GM19468 (cell line): ENCODE measurements at regions not wholly inside any gene's neighbourhood (a gene's known extent, or its start where the extent isn't known, plus 50 kb on each side); places are given as distances from the start of the nearest gene placed in this dataset.
"Not testable (repeated sequence)": the region's sequence is repeated elsewhere in the genome, so short reads cannot be mapped to it uniquely, and the experiment has no call there.

Experiments used
- ATAC-seq: cut with Tn5 transposase; IDR thresholded peaks from one replicate; pipeline ENCODE4 v1.9.1; 2021; ENCODE audit warnings: mild to moderate bottlenecking, moderate library complexity, moderate number of reproducible peaks; ENCODE audit not compliant: unreplicated experiment; ENCODE audit errors: extremely low read depth

DNA sequence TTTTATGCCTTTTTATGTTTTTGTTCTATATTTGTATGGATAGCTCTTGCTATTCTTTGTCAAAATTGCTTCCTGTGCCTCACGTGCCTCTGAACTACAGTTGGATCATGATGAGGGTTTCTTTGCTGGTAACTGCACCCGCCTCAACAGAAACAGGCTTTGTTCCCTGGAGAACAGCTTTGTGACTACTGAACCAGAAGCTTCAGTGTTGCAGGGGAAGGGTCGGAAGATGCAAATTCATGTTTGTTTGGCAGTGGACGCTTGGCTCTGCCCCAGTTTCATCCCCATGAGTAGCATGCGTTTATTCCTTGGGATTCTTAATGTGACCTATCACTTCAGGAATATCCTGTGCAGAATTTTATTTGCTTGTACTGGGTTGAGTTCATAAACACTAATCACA, 959.1 kb upstream of the WWC1 start:
- ATAC-seq: no peak

DNA sequence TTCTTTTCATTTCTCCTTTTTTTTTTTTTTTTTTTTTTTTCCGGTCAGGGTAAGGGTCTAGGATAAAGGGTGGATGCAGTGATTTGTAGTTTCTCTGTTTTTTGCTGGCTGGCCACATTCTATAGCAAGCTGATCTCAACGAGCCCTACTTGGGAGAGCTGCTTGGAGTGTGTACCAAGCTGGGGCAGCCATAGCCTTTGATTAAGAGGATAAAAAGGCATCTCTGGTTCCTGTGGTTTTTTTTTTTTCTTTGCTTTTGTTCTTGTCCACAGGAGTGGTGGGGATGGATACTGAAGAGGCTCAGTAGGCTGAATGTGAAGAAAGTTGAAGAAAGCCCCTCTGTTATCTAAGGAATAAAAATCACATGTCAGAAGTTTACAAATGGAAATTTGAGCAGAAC, 955.3 kb upstream of the WWC1 start:
- ATAC-seq: no peak

DNA sequence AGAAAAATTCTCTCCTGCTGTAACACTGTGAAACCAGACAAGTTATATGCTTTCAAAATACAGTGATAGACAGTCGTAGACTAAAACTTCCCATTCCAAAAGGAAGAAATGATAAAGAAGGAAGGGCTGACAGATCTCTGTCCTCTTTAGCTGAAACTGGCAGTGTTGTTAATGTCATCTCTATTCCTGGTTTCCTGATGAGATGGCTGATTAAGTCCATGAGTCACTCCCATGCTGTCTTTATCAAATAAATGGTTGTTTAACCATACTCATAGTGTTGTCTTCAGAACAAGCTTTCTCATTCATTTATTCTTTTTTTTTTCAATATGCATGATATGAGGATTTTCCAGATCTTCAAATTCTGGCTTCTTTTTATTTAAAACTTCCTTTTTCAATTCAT, 952.2 kb upstream of the WWC1 start:
- ATAC-seq: no peak

DNA sequence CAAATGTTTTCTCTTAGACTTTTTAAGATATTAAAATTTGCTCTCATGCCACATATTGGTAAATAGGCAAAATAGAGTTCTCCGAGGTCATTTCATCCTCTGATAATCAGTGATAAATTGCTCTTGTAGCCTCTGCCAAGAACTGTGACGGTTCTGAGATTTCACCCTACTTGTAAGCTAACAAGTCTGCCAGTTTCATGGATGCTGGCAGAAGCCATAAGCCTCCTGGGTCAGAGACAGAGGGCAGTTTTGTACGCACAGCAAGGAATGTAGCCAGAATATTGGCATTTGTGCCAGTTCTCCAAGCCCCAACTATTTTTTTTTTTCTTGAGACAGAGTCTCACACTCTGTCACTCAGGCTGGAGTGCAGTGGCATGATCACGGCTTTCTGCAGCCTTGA, 945.0 kb upstream of the WWC1 start:
- no peak for ATAC-seq

DNA sequence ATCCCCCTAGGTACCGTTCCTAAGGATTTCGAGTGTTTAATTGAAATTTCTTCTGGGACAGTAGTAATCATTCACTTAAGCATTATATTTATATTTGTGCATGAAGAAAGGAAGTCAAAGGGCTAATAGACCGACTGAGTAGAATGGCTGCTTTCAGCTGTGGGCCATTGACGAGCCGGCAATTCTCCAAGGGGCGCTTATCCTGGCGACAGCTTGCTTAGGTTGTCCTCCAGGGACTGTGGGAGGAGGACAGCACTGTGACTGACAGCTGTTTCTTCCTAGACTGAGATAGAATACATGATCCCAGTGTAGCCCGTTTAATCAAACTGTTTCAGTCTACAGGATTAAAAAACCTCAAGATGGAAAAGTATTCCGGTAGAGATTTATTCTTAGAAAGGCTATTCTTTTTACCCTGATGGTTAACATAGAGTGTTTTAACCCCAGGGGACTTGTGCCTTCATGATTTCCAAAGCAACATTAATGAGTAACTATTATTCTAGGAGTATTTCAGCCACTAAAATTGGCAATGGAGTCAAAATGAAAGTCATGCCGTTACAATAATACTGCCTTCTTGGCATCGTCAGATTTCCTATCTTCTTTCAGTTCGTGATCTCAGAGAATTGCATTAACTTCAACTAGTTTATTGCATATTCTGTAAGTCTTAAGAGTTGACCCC, 943.1 kb upstream of the WWC1 start:
- ATAC-seq: no peak

DNA sequence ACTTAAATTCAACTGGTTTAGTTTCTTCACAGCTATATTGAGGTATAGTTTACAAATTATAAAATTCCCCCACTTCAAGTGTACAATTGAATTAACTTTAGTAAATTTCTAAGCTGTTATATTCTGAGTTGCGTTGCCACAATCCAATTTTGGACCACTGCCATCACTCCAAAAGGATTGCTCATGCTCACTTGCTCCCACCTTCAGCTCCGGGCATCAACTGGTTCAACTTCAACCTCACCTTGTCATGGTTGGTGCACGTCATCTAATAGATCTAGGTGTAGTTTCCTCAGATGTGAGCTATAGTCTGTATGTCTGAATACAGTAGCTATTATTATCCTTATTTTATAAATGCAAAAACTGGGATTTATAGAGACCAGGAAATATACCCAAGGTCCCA, 942.5 kb upstream of the WWC1 start:
- ATAC-seq: no peak

DNA sequence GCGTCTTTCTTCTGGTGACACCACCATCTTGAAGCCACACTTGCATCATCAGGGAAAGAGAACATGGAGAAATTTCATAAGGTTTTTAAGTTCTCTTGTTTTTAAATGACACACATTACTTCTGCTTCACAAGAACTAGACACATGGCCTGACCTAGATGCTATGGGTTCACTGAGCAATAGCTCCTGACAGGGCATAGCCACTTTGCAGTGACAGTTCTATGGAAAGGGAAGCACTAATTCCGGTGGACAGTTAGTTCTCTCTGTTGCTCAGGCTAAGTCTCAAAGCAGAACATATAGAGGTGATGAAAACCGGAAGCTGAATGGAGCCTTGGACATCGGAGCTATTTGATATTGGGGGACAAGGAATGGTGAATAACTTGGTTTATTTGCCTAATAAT, 940.1 kb upstream of the WWC1 start:
- no peak for ATAC-seq

DNA sequence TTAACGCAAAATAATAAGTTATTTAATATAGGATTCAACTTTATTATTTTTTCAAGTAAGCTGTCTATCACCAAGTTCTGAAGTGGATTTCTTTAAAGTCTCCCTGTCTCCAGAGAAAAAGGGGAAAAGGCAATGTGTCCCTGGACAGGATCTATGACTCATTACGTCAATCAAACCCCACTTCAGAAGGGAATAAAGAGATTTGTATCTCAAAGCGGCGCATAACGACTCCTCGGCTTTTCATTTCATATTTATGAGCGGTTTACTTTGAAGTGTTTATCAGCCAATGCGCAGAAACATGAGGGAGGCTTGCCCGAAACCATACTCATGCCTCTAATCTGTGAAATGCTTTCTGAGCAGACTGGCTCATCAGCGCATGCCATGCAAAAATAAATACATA, 938.6 kb upstream of the WWC1 start:
- no peak for ATAC-seq

DNA sequence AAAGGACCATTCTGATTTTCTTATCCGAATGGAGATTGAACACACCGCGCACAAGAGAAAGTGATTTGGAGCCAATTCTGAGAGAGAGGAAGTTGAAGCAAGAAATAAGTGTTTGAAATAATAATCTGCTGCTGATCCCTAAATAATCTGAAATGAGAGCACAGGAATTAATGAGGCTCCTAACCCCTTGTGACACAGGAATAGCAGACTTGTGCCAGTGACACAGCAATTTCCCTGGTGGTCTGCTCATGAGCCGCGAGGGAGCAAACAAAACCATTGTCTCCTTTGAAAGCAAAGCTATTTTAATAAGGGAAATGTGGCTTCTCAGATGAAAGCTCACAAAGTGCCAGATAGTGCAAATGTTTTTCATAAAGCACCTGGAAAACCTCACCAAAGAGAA, 936.1 kb upstream of the WWC1 start:
- ATAC-seq: no peak

DNA sequence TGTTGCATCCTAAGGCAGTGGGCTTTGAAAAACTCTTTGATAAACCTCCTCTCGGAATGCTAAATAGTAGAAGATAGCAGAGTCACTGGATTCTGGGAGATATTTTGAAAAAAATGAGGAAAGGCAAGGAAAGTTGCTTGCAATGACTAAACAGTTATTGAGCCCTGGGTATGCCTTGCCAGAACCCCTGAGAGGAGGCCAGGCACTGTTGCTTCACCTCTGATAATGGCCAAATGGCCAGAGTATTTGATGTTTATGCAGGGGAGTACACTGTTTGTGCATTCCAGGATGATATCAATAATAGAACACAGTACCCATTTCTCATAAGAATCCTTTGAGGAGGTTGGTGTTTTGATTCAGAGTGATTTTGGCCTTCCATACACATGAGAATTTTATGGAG, 935.1 kb upstream of the WWC1 start:
- no peak for ATAC-seq

DNA sequence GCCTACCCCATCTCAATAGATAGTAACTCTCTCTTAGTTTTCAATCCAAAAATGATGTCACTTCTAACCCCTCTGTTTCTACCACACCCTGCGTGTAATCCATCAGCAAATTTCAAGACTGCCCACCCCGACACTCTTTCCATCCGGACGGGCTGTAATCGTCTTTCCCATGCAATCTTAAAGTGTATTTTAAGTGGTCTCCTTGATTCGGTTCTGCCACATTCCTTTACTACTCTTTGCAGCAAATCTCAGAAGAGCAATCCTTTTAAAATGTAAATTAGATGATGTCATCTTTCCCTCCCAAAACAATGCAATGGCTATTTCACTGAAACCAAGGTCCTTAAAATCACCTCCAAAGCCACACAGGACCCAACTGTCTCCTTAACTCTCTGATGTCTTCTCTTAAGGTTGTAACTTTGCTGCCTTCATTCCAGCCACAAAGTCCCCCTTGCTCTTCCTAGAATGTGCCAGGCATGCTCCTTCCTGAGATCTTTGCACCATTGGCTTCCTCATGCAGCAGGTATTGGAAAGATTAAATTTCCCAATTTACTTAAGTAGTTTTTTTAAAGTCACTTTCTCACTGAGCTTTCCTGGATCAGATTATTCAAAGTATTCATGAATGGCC, 932.5 kb upstream of the WWC1 start:
- no peak for ATAC-seq

DNA sequence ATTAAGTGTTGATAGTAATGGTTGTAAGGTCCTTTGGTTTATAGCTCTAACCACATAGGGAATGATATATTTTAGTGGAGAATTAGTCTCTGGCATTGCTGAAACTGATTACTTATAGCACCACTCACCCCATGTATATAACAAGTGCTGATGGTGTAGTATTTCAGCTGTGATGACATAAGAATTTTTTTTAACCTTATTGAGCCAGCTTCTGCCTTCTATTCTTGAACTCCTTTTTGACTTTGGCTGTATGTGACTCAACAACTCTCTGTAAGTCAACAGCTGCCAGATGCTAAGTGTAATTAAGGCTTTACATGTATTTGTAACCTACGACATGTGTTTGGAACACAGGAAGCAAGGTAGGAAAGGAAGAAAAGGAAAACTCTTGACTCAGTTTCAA, 929.6 kb upstream of the WWC1 start:
- ATAC-seq: no peak

DNA sequence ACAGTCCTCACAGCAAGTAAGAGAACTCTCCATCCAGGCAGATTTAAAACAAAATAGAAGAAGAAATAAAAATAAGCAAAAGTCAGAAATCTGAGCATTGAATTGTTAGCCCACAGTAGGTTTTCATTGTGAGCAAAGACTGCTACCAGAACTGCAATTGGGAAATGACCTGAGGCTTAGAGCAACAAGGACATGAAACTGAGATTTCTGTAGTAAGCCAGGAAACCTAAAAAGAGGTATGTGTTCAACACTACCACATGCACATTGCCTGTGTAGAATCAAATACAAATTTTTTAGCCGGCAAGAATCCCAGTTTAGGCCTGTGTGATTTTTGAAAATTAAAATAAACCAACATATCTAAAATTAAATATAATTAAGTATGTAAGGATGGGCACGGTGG, 928.4 kb upstream of the WWC1 start:
- ATAC-seq: no peak

DNA sequence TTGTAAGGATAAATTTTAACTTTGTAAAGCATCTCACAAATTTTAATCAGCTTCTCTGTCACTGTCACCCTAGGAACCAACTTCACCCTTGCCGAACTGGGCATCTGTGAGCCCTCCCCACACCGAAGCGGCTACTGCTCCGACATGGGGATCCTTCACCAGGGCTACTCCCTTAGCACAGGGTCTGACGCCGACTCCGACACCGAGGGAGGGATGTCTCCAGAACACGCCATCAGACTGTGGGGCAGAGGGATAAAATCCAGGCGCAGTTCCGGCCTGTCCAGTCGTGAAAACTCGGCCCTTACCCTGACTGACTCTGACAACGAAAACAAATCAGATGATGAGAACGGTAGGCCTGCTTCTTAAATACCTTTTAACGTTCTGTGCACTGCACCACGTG, 916.3 kb upstream of the WWC1 start:
- ATAC-seq: no peak

DNA sequence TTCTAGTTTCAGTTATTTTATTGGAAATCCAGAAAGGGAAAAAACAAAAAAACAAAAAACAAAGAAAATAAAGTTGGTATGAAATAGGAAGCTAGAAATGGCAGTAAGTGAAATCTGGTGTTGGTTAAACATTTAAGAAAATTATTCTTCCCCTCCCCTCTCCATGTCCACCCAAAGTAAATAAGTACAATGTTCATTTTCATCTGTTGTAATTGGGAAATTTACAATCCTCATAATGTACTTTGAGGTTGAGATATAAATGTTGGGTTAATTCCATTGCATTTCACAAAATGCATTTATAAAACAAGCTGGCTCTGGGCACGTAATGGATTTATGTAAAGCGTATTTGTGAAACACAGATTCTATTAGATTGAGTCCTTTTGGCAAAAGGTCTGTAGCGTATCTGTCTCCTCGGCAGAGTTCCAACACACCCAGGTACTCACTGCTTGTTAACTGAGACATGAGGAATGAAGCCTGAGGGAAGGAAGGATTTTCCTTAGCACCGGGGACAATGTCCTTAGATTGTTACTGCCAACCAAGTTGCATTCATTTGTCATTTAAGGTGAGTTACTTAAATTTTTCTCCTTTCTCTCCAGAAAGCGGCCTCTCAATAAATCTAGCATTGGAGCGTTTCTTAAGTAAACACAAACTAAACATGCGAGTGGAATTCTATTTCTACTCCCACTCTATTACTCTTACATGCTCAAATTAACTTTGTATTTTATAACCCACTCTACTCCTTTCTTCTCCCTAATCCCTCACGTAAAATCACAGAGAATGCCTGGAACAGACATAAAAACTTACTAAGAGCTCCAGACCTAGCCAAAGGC, 912.3 kb upstream of the WWC1 start:
- no peak for ATAC-seq

DNA sequence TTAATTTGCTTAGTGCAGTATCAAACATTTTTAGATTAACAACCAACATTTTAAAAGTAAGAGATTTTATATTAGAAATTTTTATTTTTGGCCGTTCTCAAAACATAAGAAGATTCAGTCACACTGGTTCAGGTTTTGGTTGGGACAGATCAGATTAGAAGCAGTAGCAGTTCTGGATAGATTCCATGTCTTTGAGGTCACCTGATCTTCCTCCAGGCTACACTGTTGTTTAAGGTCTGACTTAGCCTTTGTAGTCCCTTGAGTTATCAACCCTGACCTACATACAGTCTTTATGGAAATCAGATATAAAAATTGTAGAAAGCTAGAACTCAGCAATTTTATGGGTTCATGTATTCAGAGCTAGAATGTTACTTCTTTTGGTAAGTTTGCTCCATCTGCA, 910.0 kb upstream of the WWC1 start:
- no peak for ATAC-seq

DNA sequence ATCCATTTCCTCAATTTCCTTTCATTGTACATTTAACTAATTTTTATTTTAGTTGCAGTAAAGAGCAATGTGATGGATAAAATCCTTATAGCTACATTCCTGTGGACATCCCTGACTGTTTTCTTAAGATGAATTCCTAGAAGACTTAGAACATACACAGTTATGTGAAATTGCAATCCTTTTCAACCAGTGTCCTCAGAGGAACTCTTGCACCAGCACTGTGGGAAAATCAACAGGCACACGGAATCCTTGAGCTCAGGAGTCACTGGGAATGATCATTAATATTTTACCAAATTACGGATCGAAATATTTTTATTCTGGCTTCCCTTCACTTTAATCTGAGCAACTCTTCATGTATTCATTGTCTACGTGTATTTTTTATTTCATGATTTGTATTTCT, 901.9 kb upstream of the WWC1 start:
- ATAC-seq: no peak

DNA sequence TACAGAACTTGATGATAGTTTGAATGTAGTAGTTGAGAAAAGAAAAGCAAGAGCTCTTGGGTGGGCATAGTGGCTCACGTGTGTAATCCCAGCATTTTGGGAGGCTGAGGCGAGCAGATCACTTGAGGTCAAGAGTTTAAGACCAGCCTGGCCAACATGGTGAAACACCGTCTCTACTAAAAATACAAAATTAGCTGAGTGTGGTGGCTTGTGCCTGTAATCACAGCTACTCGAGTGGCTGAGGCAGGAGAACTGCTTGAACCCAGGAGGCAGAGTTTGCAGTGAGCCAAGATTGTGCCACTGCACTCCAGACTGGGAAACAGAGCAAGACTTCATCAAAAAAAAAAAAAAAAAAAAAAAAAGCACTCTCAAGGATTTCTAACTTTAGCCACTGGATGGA, 900.2 kb upstream of the WWC1 start:
- not testable (repeated sequence) for ATAC-seq

DNA sequence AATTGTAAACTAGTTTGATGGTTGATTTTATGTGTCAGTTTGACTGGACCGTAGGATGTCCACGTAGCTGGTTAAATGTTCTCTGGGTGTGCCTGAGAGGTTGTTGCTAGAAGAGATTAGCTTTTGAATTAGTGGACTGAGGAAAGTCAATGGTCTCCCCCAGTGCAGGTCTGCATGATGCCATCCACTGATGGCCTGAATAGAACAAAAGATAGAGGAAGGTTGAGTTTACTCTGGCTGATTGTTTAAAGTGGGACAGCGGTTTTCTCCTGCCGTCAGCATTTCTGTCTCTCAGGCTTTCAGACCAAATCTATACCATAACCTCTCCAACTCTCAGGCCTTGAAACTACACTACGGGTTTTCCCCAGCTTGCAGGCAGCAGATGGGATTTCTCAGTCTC, 899.2 kb upstream of the WWC1 start:
- no peak for ATAC-seq

DNA sequence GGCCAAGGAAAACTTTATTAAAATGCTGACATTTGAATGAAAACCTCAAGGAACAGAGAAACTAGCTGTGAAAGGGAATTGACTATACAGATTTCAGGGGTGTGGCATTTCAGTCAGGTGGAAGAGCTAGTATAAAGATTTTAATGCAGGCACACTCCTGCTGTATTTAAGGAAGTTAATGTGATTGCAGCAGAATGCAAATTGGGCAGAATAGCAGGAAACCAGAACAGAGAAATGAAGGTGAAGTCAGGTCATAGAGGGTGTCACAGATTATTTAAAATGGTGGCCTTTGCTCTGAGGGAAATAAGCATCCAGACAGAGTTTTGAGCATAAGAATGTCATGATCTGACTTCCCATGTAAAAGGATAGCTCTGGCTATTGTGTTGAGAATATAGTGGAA, 898.1 kb upstream of the WWC1 start:
- ATAC-seq: no peak

DNA sequence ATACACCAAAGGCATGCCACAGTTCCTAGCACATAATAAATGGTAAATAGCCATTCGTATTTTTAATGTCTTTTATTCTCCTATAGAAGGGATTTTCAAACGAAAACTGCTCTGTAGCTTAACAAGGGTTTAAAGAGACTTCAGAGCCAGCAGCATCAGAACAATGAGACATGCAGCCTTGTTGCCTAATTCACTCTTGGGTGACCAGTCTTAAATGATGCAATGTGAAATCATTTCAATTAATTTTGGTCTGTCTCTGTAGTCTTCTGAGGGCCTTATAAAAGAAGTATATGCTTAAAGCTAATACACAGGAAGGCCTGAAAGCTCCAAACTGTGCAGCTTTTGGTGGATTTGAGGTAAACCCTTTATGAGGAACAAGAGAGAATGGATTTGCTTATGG, 888.8 kb upstream of the WWC1 start:
- no peak for ATAC-seq

DNA sequence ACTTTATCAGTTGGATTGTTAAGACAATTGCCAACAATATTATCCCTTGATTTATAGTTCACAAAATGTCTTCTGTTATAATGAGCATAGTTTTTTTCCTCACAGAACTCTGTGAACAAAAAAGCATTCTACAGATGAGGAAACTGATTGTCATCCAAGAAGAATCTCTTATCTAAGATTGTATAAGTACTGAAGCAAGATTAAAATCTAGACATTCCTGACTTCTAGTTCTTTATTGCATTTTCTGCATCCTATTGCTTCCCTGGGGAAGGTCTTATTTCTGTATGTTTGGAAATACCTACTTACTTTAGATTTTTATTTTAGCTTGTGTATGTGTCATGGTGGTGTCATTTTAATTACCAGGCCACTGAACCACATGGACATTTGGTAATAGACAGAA, 884.9 kb upstream of the WWC1 start:
- no peak for ATAC-seq
